ENCODE measurements at regions not wholly inside any gene's neighbourhood (a gene's known extent, or its start where the extent isn't known, plus 50 kb on each side); places are given as distances from the start of the nearest gene placed in this dataset.

DNA sequence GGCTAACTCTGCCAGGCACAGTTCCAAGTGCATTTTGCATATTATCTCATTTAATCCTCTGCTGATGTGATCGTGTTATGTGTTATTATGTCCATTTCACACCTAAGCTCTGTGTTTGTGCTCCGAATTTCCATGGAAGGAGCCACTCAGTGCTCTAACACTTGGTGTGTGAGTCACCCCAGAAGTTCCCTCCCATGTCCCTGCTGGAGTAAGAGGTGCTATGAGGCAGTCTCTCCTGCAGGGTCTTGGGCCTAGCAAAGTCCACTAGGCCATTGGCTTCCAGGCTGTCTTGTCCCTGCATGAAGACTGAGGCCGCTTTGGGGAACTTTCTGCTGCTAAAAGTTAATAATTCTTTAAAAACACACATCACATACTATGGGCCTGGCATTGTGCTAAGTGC is 405.9 kb upstream of the SULF2 start:
- Mint-ChIP-seq H3K36me3 (no peaks in the 10 kb centered on the region), H3K27ac (no peak overlapping the region), H3K9me3 (peaks cover 3% of the 10 kb centered on the region; the same call in 1 of the 2 replicates), H3K27me3 (ENCODE audit: low read depth) (no peaks in the 10 kb centered on the region), H3K4me3 (no peak overlapping the region), H3K4me1 (peaks cover 23% of the 10 kb centered on the region)
- TF ChIP-seq CBFB (CRISPR knock-in tag; IDR thresholded peaks at IDR 0.05; ENCODE audit: low read depth) (no peak), CREB1 (CRISPR knock-in tag; IDR thresholded peaks at IDR 0.05) (no peak), ETV6 (CRISPR knock-in tag; IDR thresholded peaks at IDR 0.05) (no peak), ZNF671 (CRISPR knock-in tag; IDR thresholded peaks at IDR 0.05) (no peak), EMX1 (CRISPR knock-in tag; IDR thresholded peaks at IDR 0.05) (no peak), GABPB1 (CRISPR knock-in tag; IDR thresholded peaks at IDR 0.05) (no peak), TP53 (CRISPR knock-in tag; IDR thresholded peaks at IDR 0.05) (no peak), NFATC4 (CRISPR knock-in tag; IDR thresholded peaks at IDR 0.05) (no peak), RORB (CRISPR knock-in tag; IDR thresholded peaks at IDR 0.05) (no peak), ZNF396 (CRISPR knock-in tag; IDR thresholded peaks at IDR 0.05; ENCODE audit: borderline replicate concordance) (no peak), KAT7 (CRISPR knock-in tag; IDR thresholded peaks at IDR 0.05; ENCODE audit: borderline replicate concordance) (no peak)
- TF ChIP-seq, protein P1, sequence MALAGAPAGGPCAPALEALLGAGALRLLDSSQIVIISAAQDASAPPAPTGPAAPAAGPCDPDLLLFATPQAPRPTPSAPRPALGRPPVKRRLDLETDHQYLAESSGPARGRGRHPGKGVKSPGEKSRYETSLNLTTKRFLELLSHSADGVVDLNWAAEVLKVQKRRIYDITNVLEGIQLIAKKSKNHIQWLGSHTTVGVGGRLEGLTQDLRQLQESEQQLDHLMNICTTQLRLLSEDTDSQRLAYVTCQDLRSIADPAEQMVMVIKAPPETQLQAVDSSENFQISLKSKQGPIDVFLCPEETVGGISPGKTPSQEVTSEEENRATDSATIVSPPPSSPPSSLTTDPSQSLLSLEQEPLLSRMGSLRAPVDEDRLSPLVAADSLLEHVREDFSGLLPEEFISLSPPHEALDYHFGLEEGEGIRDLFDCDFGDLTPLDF (CRISPR knock-in tag; IDR thresholded peaks at IDR 0.05): no peak
- TF ChIP-seq, protein P2, sequence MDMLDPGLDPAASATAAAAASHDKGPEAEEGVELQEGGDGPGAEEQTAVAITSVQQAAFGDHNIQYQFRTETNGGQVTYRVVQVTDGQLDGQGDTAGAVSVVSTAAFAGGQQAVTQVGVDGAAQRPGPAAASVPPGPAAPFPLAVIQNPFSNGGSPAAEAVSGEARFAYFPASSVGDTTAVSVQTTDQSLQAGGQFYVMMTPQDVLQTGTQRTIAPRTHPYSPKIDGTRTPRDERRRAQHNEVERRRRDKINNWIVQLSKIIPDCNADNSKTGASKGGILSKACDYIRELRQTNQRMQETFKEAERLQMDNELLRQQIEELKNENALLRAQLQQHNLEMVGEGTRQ (CRISPR knock-in tag; IDR thresholded peaks at IDR 0.05): no peak
- TF ChIP-seq, protein P3, sequence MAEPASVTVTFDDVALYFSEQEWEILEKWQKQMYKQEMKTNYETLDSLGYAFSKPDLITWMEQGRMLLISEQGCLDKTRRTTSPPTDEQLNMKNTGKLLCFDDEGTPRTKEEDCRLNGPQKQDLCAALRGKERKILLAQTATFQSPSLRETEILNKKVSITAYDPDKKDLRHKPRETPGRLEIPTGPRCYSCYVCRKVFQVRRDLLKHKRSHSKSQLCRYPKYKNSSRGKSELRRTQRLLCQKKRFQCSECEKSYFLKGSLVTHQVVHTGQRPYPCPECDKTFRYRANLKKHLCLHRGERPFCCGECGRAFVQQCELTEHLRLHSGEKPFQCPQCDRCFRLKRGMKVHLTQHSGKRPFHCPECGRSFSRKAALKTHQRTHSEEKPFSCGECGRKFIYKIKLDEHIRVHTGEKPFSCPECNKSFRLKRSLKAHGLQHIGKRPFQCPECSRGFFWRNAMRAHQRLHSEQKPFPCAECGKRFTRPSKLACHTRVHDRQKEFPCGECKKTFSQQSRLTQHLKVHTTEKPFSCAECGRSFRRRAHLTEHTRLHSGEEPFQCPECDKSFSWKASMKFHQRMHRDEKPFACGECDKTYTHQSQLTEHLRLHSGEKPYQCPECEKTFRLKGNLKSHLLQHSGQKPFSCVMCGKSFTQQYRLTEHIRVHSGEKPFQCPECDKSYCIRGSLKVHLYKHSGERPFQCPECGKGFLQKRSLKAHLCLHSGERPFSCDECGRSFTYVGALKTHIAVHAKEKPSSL (CRISPR knock-in tag; conservative IDR thresholded peaks at IDR 0.05): no peak
- TF ChIP-seq, protein P4, sequence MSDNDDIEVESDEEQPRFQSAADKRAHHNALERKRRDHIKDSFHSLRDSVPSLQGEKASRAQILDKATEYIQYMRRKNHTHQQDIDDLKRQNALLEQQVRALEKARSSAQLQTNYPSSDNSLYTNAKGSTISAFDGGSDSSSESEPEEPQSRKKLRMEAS (CRISPR knock-in tag; IDR thresholded peaks at IDR 0.05): no peak
- TF ChIP-seq, protein P5, sequence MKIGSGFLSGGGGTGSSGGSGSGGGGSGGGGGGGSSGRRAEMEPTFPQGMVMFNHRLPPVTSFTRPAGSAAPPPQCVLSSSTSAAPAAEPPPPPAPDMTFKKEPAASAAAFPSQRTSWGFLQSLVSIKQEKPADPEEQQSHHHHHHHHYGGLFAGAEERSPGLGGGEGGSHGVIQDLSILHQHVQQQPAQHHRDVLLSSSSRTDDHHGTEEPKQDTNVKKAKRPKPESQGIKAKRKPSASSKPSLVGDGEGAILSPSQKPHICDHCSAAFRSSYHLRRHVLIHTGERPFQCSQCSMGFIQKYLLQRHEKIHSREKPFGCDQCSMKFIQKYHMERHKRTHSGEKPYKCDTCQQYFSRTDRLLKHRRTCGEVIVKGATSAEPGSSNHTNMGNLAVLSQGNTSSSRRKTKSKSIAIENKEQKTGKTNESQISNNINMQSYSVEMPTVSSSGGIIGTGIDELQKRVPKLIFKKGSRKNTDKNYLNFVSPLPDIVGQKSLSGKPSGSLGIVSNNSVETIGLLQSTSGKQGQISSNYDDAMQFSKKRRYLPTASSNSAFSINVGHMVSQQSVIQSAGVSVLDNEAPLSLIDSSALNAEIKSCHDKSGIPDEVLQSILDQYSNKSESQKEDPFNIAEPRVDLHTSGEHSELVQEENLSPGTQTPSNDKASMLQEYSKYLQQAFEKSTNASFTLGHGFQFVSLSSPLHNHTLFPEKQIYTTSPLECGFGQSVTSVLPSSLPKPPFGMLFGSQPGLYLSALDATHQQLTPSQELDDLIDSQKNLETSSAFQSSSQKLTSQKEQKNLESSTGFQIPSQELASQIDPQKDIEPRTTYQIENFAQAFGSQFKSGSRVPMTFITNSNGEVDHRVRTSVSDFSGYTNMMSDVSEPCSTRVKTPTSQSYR (CRISPR knock-in tag; IDR thresholded peaks at IDR 0.05): no peak
- TF ChIP-seq, protein P6, sequence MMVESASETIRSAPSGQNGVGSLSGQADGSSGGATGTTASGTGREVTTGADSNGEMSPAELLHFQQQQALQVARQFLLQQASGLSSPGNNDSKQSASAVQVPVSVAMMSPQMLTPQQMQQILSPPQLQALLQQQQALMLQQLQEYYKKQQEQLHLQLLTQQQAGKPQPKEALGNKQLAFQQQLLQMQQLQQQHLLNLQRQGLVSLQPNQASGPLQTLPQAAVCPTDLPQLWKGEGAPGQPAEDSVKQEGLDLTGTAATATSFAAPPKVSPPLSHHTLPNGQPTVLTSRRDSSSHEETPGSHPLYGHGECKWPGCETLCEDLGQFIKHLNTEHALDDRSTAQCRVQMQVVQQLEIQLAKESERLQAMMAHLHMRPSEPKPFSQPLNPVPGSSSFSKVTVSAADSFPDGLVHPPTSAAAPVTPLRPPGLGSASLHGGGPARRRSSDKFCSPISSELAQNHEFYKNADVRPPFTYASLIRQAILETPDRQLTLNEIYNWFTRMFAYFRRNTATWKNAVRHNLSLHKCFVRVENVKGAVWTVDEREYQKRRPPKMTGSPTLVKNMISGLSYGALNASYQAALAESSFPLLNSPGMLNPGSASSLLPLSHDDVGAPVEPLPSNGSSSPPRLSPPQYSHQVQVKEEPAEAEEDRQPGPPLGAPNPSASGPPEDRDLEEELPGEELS (CRISPR knock-in tag; IDR thresholded peaks at IDR 0.05): no peak
- TF ChIP-seq, protein P7, sequence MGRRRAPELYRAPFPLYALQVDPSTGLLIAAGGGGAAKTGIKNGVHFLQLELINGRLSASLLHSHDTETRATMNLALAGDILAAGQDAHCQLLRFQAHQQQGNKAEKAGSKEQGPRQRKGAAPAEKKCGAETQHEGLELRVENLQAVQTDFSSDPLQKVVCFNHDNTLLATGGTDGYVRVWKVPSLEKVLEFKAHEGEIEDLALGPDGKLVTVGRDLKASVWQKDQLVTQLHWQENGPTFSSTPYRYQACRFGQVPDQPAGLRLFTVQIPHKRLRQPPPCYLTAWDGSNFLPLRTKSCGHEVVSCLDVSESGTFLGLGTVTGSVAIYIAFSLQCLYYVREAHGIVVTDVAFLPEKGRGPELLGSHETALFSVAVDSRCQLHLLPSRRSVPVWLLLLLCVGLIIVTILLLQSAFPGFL (CRISPR knock-in tag; IDR thresholded peaks at IDR 0.05; ENCODE audit: borderline replicate concordance): no peak
- TF ChIP-seq, protein P8, sequence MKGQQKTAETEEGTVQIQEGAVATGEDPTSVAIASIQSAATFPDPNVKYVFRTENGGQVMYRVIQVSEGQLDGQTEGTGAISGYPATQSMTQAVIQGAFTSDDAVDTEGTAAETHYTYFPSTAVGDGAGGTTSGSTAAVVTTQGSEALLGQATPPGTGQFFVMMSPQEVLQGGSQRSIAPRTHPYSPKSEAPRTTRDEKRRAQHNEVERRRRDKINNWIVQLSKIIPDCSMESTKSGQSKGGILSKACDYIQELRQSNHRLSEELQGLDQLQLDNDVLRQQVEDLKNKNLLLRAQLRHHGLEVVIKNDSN (CRISPR knock-in tag; IDR thresholded peaks at IDR 0.05): no peak
- ChIA-PET CTCF (interaction anchor here (3.5 kb wide), 1 partner anchor 430 kb away, joined by 20 read pairs; no protein-coding TSS in a partner anchor), POLR2A (no interaction called here)
- ATAC-seq: no peak
- DNase-seq (ENCODE audit: low spot score): no peak
